SKM-1 treated with dmso at 0.1 percent for 144 hours (cell line): ENCODE measurements at regions not wholly inside any gene's neighbourhood (a gene's known extent, or its start where the extent isn't known, plus 50 kb on each side); places are given as distances from the start of the nearest gene placed in this dataset.
"Not testable (repeated sequence)": the region's sequence is repeated elsewhere in the genome, so short reads cannot be mapped to it uniquely, and the experiment has no call there.

Source experiments
- DNase-seq: peaks from one replicate; lab custom pipeline; 2025; ENCODE audit not compliant: unreplicated experiment; lab: John Stamatoyannopoulos, UW

DNA sequence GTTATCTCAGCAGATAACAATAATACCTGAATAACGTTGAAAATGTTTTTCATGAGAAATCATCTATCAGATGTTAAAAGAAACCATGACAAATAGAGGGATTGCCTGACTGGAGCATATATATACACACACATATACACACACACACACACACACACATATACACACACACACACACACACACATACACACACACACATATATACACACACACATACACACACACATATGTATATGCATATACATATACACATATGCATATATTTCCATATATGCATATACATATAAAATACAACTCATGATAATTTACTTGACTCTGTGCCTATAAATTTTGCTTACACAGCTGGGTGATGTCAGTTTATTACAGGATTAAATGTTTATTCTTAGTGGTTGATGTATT lies 847.3 kb upstream of the ADAMTS5 start:
- DNase-seq: no peak

DNA sequence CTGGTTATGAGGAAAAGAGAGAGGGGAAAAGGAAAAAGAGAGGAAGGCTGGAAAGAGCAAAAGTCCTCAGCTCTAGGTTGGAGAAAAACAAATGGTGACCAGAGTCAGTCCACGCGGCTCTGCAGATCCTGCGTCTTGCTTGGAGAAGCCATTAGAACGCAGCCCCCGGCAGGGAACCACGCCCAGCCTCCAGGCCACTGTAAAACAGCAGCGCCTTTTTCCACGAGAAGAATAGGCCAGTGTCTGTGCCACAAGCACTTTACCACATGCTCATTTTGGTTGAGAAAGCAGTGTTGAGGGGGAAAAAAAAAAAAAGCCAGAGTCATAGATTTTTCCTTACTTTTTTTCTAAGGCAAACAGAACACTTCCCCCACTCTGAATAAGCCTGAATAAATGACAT lies 846.9 kb upstream of the ADAMTS5 start:
- no peak for DNase-seq

DNA sequence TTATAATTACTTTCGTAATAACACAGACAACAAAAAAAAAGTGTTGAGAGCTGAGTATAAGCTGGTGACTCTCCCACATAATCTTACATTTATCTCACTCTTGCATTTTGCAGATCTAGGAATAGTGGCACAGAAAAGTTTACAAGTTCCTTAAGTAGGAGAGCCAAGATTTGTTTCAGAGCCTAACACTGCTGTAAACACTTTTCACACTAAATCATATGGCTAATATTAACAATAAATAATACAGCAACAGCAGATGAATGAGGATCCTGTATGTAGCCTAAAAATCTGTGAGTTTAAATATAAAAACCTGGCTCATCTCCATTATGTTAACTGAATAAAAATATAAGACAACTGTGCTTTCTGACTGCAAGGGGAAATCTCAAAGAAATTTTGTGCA lies 846.5 kb upstream of the ADAMTS5 start:
- DNase-seq: no peak

DNA sequence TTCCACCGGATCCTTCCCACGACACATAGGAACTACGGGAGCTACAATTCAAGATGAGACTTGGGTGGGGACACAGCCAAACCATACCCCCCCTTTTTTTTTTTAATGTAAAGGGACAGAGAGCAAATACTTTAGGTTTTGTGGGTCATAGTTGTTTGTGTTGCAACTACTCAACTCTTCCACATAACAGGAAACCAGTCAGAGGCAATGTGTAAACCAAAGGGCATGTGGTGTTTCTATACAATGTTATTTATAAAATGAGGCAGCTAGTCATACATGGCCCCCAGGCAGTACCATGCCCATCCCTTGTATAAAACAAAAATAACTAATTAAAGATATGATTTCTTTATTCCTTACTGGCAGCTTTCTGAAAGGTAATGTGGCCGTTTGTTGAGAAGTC lies 845.4 kb upstream of the ADAMTS5 start:
- no peak for DNase-seq

DNA sequence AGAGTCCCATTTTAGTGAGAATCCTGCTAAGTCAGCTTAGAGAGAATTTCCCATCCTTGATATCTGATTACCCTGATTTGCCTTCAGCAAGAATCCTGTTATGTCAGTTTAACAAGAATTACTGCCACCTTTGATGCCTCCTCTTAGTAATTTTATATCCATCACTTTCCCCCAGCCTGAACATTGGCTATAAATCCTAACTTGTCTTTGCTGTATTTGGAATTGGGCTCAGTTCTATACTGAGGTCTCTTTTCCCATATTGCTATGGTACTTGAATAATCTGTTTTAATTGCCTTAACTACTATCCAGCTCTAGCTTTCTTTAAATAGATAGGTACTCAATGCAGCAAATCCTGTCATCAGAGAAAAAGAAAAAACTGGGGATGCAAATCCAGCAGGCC lies 842.0 kb upstream of the ADAMTS5 start:
- DNase-seq: no peak

DNA sequence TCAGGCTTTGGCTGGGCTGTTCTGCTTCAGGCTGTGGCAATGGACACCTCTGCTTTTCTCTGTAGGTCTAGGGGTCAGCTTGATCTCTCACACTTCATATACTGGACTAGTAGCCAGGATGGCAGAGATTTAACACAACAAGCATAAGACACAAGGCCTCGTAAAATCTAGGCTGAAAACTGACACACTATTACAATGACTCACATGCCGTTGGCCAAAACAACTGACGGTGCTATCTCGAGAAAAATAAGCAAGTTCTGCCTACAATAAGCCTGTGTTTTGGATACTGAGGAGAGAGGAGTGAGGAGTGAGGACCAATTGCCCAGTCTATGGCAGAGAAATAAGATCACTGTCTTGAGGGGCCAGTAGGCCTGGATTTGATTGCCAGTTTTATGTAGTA lies 840.7 kb upstream of the ADAMTS5 start:
- DNase-seq: no peak

DNA sequence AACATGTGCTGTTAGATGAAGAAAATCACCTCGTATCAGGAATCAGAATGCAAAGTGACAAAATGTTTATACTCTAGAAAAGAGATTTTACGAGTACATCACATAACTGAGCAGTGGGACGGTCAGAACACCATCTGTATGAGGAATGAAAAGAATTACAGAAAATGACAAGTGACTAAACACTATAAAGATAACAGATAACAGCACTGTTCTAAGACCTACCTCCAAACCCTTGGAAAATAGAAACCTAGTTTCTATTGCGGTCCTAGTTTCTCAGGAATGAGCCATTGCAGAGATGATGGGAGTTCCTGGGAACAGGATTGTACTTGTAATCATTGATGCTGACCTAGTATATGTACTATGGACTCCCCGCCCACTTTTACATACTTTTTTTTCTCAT lies 839.4 kb upstream of the ADAMTS5 start:
- no peak for DNase-seq

DNA sequence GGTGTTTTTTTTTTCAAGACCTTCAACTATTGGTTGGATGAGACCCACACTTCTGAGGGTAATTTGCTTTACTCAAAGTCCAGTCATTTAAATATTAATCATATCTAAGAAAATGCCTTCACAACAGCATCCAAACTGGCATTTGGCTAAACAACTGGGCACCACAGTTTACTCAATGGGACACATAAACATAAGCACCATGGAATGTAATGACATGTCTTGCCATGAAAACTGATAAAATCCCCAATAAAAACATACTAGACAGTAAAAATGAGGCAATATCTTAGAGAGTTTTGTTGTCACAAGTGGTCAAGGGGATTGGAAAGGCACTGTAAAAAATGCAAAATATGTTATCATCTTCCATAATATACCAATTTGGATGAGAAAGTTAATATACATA lies 838.8 kb upstream of the ADAMTS5 start:
- DNase-seq: no peak

DNA sequence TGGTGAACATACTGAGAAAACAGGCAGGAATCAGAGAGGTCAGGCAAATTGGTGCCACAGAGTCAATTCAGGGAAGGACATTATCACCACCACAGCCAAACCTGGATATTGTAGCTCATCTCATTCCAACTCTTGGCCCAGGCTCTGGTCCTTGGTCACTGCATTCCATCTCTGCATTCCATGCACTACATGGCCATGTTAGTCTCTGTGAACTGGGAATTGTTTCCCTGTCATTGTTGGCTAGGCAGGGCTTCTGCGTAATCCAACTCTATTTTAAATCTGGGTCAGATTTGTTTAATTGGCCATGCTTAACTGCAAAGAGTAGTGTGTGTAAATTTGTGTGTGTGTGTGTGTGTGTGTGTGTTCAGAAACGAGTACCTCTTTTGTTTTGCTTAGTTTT lies 837.6 kb upstream of the ADAMTS5 start:
- no peak for DNase-seq

DNA sequence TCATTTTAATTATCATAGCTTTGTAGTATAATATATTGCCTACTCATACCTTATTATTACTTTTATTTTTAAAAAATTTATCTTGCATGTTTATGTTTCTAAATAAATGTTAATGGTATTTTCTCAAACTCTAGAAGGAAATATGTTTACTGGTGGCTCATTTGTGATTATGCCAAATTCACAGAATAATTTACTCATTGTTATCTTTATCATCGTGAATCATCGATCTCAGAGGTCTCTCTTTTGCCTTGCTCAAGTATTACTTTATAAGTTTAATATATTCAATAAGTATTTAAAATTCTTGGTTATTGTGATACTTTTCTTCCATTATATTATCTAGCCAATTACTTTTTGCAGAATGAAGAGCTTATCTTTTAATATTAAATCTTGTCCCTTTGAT lies 836.7 kb upstream of the ADAMTS5 start:
- no peak for DNase-seq

DNA sequence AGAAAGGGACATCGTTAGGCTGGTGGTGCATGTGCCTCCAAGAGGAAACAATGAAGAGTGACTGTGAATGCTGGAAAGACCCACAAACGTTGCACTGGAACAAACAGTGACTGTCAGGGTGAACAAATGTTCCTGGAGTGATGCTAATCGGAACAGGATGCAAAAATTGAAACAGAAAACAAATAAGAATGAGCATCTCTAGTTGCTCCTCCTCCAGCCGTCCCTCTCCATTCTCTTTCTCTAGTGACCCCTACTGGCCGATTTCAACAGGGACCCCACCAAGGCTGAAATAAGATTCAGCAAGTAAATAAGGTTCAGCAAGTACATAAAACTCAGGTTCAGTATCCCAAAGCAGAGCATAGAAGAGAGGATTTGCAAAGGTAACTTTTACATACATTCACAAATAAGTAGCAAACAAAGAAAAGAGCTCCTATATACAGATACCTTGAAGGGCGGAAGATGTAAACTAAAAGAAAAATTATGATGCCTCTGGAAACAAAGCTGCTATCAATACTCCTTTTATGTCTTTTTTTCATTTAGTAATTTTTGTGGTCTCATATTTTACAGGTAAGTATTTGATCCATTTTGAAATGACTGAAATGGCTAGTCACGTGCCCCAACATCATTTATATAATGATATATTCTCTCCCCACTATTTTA lies 836.1 kb upstream of the ADAMTS5 start:
- DNase-seq: peak; percentile 18

DNA sequence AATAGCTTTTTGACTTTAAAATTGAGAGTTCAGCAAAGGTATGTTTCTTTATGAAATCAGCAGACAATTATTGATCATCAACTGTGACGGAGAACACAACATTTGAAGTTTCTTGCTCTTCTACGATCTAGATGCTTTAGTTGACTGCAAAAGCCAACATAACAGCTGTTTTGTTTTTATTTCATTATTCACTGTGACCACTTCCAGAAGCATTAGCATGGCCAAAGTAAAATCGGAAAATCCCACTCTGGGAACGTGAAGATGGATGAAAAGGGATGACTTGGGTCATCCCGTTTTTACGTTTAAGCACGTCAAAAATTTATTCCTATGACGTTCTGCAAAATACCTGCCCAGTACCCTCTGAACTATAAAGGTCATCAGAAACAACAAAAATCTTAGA lies 833.0 kb upstream of the ADAMTS5 start:
- no peak for DNase-seq

DNA sequence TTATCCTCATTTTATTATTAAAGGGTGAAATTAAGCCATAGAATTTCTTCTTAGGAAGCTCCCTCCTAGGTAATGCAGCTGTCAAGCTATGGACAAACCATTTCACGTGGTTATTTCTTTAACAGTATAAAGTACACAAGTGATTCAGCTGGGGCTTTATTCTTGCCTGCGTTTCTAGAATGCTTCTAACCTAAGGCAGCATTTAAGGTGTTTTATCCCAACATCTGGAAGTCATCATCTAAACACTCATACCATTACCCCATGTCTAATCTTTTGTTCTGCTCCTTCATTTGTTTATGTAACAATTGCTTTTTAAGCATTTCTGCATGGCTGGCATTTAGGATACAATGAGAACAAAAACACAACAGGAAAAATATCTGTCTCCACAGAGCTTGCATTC lies 829.2 kb upstream of the ADAMTS5 start:
- DNase-seq: no peak

DNA sequence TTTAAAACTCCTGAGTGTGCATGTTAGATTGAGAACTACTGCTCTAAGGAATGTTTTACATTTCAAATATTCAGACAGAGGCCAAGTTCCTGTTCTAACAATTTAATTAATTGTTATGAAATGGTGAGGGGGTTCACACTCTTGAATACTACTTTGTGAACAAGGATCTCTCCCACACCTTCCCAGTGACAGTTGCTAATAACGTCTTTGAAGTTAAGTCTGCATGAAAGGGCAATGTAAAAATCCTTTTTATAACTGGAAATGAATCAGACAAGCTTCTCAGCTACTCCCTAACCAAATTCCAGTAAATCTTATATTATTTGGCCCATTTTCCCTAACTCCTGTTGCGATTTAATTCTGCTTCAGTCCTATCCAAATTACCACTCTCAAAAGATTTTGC lies 828.5 kb upstream of the ADAMTS5 start:
- no peak for DNase-seq

DNA sequence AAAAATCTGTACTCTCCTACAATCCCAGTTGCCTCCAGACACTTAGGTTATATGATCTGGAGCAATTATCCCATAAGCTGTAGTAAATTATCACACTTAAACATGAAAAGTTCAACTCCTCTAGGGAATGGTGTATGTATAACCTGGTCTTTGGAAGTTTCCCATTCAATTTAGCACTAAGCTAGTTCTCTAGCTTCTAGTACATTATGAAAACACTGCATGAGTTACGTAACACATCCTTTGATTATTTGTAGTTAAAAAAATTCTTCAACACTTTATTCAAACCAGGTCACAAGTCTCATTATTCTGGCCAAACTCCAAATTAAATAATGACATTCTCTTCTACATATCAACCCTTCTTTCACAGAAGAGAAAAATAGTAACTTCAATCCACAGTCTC lies 827.0 kb upstream of the ADAMTS5 start:
- no peak for DNase-seq

DNA sequence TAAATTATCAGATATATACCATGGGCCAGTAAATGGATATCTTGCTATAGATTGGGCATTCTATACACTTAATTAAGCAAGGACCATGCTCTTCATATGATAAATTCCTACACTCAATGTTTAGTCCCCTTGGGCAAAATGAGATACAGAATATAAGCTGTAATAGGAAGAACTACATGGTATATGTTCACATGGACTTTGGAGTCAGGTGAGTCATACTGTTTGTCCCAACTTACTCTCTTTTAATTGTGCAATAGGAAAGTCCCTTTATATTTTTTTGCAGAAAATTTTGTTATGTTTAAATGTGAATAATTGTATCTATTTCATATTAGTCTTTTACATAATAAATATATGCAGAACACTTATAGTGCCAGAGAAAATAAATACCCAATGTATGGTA lies 820.2 kb upstream of the ADAMTS5 start:
- DNase-seq: no peak

DNA sequence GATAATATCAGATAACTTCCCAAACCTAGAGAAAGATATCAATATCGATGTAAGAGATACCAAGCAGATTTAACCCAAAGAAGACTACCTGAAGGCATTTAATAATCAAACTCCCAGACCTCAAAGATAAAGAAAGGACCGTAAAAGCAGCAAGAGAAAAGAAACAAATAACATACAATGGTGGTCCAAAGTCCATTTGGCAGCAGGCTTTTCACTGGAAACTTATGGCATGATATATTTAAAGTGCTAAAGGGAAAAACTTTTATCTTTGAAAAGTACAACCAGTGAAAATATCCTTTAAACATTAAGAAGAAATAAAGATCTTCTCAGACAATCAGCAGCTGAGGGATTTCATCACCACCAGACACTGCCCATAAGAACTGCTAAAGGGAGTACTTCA lies 812.7 kb upstream of the ADAMTS5 start:
- DNase-seq: no peak

DNA sequence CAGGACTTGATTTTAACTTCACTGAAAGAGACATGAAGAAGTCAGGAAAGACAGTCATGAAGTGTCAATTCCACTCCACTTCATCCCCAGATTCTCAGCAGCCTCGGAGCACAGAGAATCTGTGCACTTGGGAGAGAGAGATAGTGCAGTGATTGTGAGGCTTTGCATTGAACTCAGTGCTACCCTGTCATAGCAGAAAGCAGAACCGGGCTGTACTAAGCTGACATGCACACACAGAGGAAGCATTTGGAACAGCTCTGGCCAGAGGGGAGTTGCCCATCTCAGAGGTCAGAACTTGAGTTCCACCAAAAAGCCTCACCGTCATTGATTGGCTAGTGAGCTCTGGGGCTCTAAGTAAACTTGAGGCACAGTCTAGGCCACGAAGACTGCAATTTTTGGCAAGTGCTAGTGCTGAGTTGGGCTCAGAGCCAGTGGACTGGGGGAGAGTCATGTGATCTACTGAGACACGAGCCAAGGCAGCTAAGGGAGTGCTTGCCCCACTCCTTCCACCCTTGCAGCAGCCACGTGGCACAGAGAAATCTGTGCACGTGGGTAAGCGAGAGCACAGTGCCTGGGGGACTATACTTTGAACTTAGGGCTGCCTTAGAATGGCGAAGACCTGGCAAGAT lies 810.2 kb upstream of the ADAMTS5 start:
- no peak for DNase-seq

DNA sequence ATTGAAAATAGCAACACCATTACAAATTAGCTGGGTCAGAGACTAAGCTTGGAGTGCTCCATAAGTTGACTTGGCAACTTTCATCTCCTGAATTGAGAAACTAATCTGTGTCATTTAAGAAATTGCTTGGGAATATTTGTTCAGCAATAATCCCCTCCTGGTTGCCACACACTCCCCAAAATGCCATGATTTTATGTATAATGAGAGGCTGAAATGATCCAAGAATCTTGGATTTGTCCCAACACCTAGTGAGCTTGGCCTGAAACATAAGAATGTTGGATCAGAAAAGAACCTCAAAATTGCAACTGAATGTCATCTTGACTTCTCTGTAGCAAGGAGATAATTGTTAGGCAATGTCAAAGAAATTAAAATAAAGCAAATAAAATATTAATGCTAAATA lies 805.9 kb upstream of the ADAMTS5 start:
- DNase-seq: no peak

DNA sequence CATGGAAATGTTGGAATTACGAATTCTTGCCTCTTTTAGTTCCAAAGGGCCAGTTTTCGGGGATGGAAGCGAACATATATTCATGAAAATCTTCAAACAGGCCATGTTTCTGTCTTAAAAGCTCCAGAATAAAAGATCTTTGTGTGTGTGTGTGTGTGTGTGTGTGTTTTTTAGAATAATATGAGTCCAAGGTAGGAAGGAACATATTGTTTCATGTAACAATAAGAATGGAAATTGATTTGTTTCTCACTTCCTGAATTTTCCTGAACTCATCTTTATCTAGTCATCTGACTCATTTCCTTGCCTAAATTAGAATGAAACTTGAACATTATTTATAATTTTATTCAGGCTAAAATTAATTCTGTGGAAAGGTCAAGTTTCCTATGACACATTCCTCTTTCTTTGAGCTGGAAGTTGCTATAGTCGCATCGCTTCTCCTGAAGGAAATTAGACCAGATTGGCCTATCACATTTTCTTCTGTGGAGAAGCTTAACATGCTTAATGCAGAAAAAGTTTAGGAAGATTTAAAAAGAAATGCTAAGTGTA lies 805.1 kb upstream of the ADAMTS5 start:
- DNase-seq: no peak

DNA sequence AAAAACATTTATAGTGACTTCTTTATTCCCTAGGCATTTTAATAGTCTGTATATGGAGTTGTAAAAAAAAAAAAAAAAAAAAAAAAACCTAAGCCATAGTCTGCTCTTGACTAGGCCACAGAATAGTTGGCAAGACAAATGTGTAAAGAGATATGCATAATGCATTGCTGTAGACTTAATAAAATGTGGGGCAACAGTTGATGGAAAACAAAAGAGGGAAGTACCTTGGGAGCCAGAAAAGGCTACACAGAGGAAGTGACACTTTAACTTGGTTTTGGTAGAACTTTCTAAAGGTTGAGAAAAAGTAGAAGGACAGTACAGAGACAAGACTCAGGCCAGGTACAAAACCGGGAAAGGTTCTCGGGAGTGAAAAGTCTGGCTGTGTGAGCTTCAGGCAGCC lies 802.9 kb upstream of the ADAMTS5 start:
- peak; percentile 51 for DNase-seq

DNA sequence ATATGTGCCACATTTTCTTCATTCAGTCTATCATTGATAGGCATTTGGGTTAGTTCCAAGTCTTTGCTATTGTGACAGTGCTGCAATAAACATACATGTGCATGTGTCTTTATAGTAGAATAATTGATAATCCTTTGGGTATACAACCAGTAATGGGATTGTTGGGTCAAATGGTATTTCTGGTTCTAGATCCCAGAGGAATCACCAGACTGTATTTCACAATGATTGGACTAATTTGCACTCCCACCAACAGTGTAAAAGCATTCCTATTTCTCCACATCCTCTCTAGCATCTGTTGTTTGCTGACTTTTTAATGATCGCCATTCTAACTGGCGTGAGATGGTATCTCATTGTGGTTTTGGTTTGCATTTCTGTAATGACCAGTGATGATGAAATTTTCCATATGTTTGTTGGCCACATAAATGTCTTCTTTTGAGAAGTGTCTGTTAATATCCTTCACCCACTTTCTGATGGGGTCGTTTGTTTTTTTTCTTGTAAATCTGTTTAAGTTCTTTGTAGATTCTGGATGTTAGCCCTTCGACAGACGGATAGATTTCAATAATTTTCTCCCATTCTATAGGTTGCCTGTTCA lies 801.3 kb upstream of the ADAMTS5 start:
- not testable (repeated sequence) for DNase-seq

DNA sequence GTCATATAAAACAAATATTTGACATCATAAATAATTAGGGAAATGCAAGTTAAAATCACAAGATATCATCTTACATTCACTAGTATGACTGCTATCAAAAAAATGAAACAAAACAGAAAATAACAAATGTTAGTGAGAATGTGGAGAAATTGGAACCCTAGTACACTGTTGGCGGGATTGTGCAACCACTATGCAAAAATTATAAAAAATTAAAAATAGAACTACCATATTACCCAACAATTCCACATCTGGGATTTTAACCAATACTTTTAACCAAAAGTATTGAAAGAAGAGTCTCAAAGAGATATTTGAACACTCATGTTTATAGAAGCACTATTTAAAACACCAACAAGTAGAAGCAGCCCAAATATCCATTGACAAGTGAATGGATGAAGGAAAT lies 797.2 kb upstream of the ADAMTS5 start:
- no peak for DNase-seq
